GM19438 (cell line): ENCODE measurements at regions not wholly inside any gene's neighbourhood (a gene's known extent, or its start where the extent isn't known, plus 50 kb on each side); places are given as distances from the start of the nearest gene placed in this dataset.
A peak's percentile ranks its signal among the peaks of the same experiment; 100 is the strongest.

Experiments used
- ATAC-seq: cut with Tn5 transposase; IDR thresholded peaks from one replicate; pipeline ENCODE4 v1.9.1; 2021; ENCODE audit warnings: low read depth; ENCODE audit not compliant: unreplicated experiment

GRCh38 chr2:168371273-168372019, 84.6 kb upstream of the CERS6 start:
- peak; percentile 96 for ATAC-seq

- no peak for ATAC-seq
Measured at GRCh38 chr2:168373468-168373867, 82.6 kb upstream of the CERS6 start.

DNA sequence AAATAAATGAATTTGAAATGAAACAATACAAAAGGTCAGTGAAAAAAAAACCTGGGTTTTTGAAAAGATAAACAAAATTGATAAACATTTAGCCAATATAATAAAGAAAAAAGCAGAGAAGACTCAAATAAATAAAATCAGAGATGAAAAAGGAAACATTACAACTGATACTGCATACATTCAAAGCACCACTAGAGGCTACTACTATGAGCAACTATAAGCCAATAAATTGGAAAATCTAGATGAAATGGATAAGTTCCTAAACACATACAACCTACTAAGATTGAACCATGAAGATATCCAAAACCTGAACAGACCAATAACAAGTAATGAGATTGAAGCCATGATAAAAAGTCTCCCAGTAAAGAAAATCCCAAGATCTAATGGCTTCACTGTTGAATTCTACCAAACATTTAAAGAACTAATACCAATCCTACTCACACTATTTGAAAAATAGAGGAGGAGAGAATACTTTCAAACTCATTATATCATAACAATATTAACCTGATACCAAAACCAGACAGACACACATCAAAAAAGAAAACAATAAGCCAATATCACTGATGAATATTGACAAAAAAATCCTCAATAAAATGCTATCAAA, 80.8 kb upstream of the CERS6 start:
- no peak for ATAC-seq

GRCh38 chr2:168378960-168379669, 77.0 kb upstream of the CERS6 start:
- ATAC-seq: no peak

- ATAC-seq: no peak
Measured at GRCh38 chr2:168380500-168380899, 75.6 kb upstream of the CERS6 start.

- no peak for ATAC-seq
Measured at GRCh38 chr2:168392024-168392423, 64.0 kb upstream of the CERS6 start.

DNA sequence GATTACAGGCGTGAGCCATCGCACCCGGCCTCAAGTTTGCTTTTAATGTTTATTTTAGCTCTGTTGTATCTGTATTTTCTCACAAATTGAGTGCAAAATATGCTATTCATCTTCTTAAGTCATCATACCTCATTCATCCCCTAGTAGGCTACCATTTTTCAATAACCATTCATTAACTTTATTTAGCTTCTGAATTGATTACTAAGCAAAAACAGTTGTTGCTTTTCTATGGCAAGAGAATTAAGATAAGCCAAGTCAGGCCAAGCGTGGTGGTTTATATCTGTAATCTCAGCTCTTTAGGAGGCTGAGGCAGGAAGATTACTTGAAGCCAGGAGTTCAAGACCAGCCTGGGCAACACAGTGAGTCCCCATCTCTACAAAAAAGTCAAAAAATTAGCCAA, 63.3 kb upstream of the CERS6 start:
- ATAC-seq: no peak

DNA sequence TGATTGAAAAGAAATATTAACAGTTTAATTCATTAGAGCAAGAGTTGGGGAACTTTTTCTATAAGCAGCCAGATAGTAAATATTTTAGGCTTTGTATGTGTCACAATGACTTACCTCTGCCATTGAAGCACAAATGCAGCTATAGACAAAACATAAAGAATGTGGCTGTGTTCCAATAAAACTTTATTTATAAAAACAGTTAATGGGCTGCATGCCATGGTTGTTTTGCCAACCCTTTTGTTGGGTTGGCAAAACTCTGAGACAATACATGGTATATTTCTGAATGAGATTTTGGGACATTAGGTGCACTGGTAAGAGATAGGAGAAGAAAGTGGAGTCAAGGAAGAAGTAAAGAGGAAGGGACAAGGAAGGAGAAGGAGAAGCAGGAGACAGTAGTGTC, 61.8 kb upstream of the CERS6 start:
- no peak for ATAC-seq

DNA sequence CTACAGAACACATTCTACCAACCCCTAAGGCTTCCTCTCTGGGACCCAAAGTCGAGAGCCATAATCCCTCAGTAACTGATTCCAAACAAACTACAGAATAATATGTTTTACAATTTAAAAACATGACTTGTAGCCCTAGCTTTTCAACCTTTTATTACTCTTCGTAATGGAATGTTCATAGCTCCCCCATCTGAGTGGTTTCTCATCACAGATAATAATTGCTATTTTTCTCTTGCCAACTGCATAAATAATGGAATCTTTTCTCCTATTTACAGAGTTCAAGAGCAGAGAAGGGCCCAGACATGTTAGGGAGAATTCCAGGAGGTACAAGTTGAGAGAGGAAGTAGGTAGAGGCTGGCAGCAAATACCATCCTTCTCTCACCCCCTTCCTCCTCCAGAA, 59.9 kb upstream of the CERS6 start:
- no peak for ATAC-seq

DNA sequence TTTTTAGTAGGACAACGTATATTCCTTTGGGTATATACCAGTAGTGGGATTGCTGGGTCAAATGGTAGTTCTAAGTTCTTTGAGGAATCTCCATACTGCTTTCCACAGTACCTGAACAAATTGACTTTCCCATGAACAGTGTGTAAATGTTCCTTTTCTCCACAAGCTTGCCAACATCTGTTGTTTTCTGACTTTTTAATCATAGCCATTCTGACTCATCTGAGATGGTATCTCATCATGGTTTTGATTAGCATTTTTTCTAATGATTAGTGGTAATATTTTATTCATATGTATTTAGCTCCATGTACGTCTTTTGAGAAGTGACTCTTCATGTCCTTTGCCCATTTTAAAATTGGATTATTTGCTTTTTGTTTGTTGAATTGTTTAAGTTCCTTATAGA, 58.4 kb upstream of the CERS6 start:
- ATAC-seq: no peak

- ATAC-seq: no peak
Measured at GRCh38 chr2:168401048-168401556, 55.0 kb upstream of the CERS6 start.

GRCh38 chr2:168401771-168402170, 54.3 kb upstream of the CERS6 start:
- ATAC-seq: no peak

GRCh38 chr2:168402531-168402930, 53.5 kb upstream of the CERS6 start:
- no peak for ATAC-seq

- ATAC-seq: no peak
Measured at GRCh38 chr2:168403736-168404135, 52.3 kb upstream of the CERS6 start.

DNA sequence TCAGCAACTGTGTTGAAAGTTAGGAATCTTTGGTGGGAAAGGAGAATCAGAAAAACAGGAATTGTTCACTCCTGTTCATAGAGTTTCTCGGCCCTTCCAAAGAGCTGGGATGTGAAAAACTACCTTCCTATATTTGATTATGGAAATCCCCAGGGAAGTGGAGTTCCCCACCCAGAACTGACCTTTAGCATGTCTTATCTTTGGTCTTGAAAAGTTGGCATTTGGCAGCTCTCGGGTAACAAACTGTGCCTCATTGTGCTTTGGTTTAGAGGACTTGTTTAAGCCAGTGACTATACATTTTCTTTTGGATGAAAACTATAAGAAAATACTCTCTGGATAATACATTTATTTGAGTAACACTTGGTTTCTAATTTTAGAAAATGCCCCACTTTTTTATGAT, 51.3 kb upstream of the CERS6 start:
- no peak for ATAC-seq
